ENCODE measurements at regions not wholly inside any gene's neighbourhood (a gene's known extent, or its start where the extent isn't known, plus 50 kb on each side); places are given as distances from the start of the nearest gene placed in this dataset.
"Not testable (repeated sequence)": the region's sequence is repeated elsewhere in the genome, so short reads cannot be mapped to it uniquely, and the experiment has no call there.

- DNase-seq (ENCODE audit: low spot score) = not testable (repeated sequence)
Measured at GRCh38 chr6:120930500-120930899, 403.8 kb downstream of the TBC1D32 start.

DNA sequence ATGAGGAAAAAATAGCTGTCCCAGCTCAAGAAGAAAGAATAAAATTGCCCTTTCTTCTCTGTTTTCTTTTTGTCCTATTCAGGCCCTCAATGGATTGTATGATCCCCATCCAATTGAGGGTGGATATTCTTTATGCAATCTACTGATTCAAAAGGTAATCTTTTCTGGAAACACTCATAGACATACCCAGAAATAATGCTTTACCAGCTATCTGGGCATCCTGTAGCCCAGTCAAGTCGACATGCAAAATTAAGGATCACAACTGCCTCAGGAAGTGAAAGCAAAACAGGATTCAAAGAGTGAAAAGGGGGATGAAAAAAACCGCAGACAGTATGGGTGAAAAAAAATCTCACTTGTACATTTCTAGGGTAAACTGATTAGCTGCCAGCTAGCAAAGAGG, 410.1 kb downstream of the TBC1D32 start:
- no peak for DNase-seq (ENCODE audit: low spot score)

- no peak for DNase-seq (ENCODE audit: low spot score)
Measured at GRCh38 chr6:120918137-120918536, 416.1 kb downstream of the TBC1D32 start.

DNA sequence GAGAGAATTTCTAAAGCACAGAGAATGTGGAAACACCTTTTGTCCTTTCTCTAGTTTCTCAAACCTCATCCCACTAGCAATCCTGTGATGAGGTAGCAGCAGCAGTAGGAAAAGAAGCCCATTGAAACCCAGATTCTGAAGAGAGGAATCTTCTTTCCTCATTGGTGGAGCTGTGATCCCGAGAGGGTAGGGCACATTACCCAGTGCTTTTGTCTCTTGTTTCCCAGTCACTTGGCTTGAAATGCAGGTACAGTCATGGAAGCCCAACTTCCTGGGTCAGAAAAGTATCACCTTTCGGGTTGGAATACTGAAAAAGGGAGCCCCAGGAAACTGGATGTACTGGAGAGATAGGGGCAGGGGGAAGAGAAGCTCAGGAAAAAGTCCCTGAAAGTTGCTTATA, 417.4 kb downstream of the TBC1D32 start:
- no peak for DNase-seq (ENCODE audit: low spot score)

DNA sequence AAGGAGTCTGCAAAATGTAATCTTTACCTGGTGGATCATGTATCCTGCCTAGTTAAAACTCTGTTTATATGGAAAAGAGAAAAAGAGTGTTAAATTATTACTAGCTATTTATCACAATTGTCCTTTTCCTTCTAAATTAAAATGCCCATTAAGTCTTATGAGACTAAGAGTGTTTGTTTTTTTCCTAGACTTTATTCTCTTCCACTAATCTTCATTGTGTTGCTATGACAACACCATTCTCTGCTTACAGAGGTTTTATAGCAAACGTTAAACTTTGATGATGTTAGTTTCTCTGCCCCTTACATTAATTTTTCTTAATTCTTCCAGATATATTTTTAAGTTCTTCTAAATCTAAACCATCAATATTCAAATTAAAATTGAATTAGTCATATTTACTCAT, 420.8 kb downstream of the TBC1D32 start:
- DNase-seq (ENCODE audit: low spot score) = no peak

- DNase-seq (ENCODE audit: low spot score) = no peak
Measured at GRCh38 chr6:120908767-120909166, 425.5 kb downstream of the TBC1D32 start.

DNA sequence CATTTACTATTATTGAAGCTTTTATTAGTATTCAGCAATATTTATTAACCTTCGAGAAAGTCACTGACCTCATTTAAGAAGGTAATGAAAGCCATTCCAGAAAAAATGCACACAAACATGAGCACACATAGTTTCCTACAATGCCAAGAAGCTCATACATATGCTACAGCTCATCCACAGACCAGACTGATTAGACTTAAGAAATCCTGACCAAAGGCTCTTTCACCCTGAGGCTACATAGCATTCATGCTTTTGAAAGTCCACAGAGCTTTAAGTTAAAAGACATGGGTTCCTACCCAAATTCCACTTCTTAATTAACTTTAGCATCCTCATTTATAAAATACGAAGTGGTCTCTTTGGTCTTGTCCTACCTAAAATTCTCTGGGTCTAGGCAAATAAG, 430.4 kb downstream of the TBC1D32 start:
- DNase-seq (ENCODE audit: low spot score) = no peak

- DNase-seq (ENCODE audit: low spot score) = no peak
Measured at GRCh38 chr6:120899932-120900331, 434.3 kb downstream of the TBC1D32 start.

DNA sequence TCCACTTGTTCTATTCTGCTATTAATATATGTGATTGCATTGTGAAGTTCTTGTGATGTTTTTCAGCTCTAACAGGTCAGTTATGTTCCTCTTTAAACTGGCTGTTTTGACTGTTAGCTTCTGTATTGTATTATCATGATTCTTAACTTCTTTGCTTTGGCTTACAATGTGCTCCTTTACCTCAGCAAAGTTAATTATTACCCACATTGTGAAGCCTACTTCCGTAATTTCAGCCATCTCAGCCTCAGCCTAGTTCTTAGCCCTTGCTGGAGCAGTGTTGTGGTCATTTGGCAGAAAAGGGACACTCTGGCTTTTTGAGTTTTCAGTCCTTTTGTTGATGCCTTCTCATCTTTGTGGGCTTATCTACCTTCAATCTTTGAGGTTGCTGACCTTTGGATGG, 440.2 kb downstream of the TBC1D32 start:
- no peak for DNase-seq (ENCODE audit: low spot score)

DNA sequence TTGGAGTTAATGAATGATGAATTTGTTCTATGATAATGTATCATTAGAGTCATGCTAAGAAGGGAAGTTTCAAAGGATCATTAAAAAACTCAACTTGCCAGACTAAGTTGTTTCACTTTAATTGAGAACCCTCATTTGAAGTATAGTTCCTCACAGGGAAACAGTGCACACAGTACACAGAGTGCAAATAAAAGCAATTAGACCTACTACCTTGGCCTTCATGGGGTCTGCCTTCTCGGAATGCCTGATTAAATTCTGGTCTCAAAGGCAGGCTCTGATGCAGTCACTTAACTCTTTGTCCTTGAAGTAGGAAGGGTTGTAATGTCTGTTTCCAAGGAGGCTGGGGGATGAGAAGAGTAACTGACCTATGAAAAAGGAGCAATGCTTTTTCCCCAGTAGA, 457.3 kb downstream of the TBC1D32 start:
- no peak for DNase-seq (ENCODE audit: low spot score)

DNA sequence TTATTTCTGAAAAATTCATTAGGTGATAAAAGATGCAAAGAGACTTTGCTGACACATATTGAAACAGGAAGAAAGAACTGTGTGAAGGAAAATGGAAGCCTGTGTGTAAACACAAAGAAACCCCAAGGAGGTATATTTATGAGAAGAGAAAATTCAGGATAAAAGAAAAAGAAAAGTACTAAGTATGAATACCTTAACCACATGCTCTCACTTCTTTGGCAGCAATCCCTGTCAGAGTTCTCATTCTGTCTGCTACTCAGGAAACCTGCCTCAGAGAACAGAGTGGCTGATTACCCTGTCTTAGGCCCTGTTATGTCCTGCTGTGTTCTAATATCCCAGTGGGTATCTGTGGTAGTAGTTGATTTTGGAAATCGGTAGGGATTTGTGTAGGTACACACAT, 457.9 kb downstream of the TBC1D32 start:
- DNase-seq (ENCODE audit: low spot score) = no peak

- DNase-seq (ENCODE audit: low spot score) = no peak
Measured at GRCh38 chr6:120875900-120876299, 458.4 kb downstream of the TBC1D32 start.

DNA sequence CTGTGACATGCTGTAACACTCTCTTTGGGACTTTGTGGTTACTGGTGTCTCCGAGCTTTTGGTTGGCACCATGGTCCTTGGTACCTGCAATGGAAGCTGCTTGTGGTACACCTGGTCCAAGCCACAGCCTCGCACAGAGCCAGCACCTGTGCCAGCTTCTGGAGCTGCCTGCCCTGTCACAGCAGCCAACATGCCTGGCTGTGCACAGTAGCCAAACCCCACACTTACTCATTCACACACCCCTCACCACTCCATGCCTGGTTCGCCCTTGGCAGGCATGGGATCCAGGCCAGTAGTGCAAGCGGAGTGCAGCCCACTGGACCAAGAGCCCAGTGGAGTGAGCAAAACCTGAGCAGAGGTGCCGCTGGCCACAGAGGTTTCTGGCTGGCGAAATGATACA, 459.9 kb downstream of the TBC1D32 start:
- no peak for DNase-seq (ENCODE audit: low spot score)

DNA sequence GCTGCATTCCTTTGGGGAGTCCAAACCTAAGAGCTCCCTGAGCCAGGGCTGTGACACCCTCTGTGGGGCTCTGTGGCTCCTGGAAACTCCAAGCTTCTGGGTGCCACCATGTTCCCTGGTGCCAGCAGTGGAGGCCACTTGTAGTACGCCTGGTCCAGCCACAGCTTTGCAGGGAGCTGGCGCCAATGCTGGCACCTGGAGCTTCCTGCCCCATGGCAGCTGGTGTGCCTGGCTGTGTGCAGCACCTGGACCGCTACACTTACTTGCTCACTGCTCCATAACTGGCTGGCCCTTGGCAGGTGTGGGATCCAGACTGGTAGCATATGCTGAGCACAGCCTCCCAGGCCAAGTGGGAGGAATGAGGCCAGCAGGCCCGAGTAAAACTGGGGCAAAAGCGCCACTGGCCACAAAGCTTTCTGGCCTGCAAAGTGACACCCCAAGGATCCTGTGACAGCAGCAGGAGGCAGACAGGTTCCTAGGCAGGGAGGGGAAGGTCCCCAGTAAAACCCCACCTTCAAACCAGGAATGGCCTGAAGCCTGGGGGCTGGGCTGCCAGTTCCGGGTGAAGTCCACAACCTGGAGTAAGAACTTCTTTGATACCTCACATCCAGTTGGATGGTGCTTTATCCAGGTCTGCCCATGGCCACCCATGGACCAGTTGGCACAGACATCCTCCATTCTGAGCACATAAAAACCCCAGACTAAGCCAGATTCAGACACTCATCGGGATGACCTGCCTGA, 461.0 kb downstream of the TBC1D32 start:
- DNase-seq (ENCODE audit: low spot score) = no peak

DNA sequence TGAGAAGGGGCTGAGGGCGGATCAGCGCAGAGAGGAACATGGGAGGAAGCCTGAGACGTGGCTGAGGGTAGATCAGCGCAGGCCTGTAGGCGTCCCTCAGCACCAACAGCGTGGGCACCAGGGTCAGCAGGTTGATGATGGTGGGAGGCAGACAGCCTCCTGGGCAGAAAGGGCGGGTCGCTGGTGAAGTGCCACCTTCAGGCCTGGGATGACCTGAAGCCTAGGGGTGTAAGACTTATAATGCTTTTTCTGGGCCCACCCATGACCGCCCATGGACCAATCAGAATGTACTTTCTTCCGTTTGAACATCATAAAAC, 462.1 kb downstream of the TBC1D32 start:
- no peak for DNase-seq (ENCODE audit: low spot score)

DNA sequence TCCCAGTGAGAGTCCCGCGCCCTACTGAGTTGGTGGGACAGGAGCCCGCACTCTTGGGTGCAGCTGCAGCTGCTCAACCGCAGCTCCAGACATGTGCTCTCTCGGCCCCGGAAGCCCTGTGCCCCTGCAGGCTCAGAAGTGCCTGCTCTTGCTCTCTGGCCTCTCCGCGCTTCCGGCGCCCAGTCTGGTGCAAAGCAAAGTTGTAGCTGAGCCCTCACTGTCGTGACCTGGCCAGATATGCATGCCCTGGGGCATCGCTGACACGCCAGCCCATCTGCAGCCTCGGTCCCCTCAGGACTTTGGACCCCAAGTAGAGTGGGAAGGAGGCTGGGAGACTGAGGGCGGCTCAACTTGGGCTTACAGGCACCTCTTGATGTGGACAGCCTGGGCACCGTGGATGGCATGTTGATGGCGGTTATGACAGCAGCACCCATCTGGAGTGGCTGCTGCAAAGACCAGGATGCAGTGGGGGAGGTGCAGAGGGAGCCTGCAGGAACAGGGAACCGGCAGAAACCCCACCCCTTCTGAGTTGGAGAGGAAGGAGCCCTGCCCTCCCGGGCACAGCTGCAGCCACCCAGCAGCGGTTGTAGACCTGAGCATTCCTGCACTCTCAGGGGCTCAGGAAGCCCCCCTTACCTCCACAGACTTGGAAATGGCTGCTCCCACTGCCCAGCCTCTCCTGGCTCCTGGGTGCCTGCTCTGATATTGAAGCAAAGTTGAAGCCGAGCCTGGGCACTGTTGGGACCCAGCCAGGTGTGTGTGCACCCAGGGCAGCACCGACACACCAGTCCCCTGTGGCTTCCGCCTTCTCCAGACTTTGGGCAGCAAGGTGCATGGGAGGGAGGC, 462.6 kb downstream of the TBC1D32 start:
- DNase-seq (ENCODE audit: low spot score) = no peak

GRCh38 chr6:120869397-120869796, 464.9 kb downstream of the TBC1D32 start:
- DNase-seq (ENCODE audit: low spot score) = no peak

DNA sequence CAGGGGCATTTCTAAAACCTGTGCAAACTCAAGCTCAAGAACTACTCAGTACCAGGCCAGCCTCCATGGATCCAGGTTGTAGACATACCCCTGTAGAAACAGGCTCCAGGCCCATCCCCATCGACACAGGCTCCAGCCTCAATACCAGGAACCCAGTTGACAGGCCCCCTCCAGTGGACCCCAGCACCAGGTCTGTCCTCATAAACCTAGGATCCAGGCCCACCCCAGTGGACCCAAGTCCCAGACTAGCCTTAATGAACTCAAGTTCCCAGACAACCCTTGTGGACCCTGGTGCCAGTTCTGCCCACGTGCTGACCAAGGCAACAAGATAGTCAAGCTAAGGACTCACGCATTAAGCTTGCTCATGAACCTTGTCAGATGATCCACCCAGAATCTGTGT, 476.9 kb downstream of the TBC1D32 start:
- DNase-seq (ENCODE audit: low spot score) = no peak

GRCh38 chr6:120854583-120854982, 479.7 kb downstream of the TBC1D32 start:
- DNase-seq (ENCODE audit: low spot score) = no peak

DNA sequence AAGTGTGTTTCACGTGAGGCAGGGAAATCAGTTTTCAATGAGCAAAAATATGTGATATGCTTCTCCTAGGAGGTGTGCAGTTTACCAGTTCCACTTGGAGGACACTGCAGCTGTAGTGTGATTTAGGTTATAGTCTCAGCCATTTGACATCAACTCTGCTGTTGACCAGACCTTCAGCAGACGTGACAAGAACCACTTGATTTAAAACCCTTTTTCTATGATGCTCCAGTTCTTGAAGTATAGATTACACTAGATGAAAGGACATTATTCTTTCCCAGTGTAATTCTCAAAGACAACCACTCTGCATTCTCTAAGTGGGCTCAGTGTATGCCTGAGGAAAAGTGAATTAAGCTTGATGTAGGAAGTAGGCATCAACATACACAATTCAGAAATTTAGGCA, 480.8 kb downstream of the TBC1D32 start:
- no peak for DNase-seq (ENCODE audit: low spot score)

DNA sequence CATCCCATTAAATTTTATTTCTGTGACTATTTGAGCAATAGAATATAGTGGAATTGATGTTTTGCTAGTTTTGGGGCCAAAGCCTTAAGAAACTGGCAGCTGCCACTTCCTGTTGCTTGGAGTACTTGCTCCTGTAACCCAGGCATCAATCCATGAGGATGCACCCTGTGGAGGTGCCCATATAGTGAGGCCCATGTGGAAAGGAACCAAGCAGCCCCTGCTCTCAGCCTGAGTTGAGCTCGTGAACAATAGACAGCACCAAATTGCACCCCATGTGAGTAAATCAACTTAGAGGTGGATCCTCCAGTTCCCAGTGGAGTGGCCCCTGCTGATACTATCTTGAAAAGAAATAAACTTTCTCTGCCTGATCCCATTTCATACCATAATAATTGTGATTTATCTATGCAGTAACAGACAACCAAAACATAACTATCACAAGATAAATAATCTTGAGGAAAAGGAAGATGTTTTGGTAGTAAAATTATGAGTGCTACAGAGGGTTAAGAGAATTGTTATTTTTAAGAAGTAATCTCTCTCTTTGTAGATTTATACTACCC, 481.9 kb downstream of the TBC1D32 start:
- DNase-seq (ENCODE audit: low spot score) = no peak

GRCh38 chr6:120826253-120826652, 508.0 kb downstream of the TBC1D32 start:
- no peak for DNase-seq (ENCODE audit: low spot score)

DNA sequence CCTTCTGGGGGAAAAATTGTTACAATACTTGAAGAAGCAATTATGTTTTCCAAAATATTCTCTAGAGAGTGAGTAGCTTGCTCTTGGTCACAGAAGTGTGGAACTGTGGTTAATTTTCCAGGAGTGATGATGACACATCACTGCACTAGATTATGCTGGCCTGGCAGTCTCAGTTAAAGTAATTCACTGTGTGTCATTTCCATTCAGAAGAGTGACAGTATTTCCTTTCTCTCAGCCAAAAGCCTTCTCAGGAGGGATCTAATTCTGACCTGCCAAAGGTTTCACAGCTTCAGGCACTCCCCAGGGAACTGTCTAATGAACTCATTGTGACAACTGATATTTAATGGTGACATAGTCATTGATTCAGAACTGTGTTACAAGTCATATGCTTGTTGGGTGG, 517.5 kb downstream of the TBC1D32 start:
- no peak for DNase-seq (ENCODE audit: low spot score)
